Calu3 (cell line): ENCODE measurements at regions not wholly inside any gene's neighbourhood (a gene's known extent, or its start where the extent isn't known, plus 50 kb on each side); places are given as distances from the start of the nearest gene placed in this dataset.

Experiments
- BruUV-seq: library from RNA; stranded (reverse); fragments of 400-500 nt; replicated peaks from 2 replicates; lab custom pipeline; 2021; lab: Mats Ljungman, UMichigan
- CTCF ChIA-PET: fragments of 300-600 bp; sonication (Branson Sonifier 250); formaldehyde crosslinking; loops from one replicate; lab custom pipeline; 2022; ENCODE audit warnings: antibody characterized with exemption; lab: Charles Lee
- DNase-seq: peaks from one replicate; pipeline ENCODE4 v3.0.0; 2022
- H3K27ac Mint-ChIP-seq: one replicate; pipeline ENCODE4 v1.8.0; 2022; ENCODE audit warnings: mixed read lengths; ENCODE audit not compliant: unreplicated experiment
- H3K27me3 Mint-ChIP-seq: one replicate; pipeline ENCODE4 v1.8.0; 2022; ENCODE audit warnings: mixed read lengths; ENCODE audit not compliant: unreplicated experiment
- H3K36me3 Mint-ChIP-seq: one replicate; pipeline ENCODE4 v1.8.0; 2022; ENCODE audit warnings: mild to moderate bottlenecking, moderate library complexity, mixed read lengths; ENCODE audit not compliant: insufficient read depth, unreplicated experiment
- H3K4me1 Mint-ChIP-seq: one replicate; pipeline ENCODE4 v1.8.0; 2022; ENCODE audit warnings: mild to moderate bottlenecking, low read depth, mixed read lengths; ENCODE audit not compliant: unreplicated experiment
- H3K4me3 Mint-ChIP-seq: one replicate; pipeline ENCODE4 v1.8.0; 2022; ENCODE audit warnings: mild to moderate bottlenecking, low read depth, moderate library complexity, mixed read lengths; ENCODE audit not compliant: unreplicated experiment
- H3K9me3 Mint-ChIP-seq: one replicate; pipeline ENCODE4 v1.8.0; 2022; ENCODE audit warnings: low read depth, mixed read lengths; ENCODE audit not compliant: unreplicated experiment
- intact Hi-C: fragments of 100-400 bp; cut with micrococcal nuclease; formaldehyde crosslinking; loops from one replicate; pipeline ENCODE4 v1.10.0; 2022; ENCODE audit not compliant: unreplicated experiment
- TF ChIP-seq, protein P1 (sequence below): fragments of 200-600 bp; IDR thresholded peaks from one replicate; pipeline ENCODE4 v1.8.0; 2022; ENCODE audit warnings: antibody characterized with exemption; ENCODE audit not compliant: unreplicated experiment

DNA sequence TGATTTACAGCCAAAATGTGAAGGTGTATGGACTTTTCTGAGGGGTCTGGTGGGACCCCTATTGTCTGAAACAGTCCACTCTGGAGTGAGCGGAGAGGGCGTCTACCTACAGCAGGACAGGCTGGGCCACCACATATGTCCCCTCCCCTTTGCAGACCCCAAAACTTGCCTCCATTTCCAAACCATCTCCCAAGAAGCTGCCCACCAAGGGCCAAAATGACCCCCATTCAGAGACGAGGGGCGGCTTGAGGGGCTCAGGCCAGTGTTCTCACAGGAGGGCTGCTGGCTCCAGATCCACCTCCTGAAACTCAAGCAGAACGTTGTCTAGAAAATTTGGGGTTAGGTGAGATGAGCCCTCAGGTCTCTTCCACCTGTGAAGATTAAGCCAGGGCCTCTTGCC, 161.1 kb upstream of the SALL3 start:
- Mint-ChIP-seq H3K4me1 (no peaks in the 10 kb centered on the region), H3K4me3 (no peak overlapping the region), H3K27me3 (no peaks in the 10 kb centered on the region), H3K27ac (no peak overlapping the region), H3K9me3 (peaks cover 2% of the 10 kb centered on the region), H3K36me3 (peaks cover 5% of the 10 kb centered on the region)
- DNase-seq = no peak
- TF ChIP-seq, protein P1, sequence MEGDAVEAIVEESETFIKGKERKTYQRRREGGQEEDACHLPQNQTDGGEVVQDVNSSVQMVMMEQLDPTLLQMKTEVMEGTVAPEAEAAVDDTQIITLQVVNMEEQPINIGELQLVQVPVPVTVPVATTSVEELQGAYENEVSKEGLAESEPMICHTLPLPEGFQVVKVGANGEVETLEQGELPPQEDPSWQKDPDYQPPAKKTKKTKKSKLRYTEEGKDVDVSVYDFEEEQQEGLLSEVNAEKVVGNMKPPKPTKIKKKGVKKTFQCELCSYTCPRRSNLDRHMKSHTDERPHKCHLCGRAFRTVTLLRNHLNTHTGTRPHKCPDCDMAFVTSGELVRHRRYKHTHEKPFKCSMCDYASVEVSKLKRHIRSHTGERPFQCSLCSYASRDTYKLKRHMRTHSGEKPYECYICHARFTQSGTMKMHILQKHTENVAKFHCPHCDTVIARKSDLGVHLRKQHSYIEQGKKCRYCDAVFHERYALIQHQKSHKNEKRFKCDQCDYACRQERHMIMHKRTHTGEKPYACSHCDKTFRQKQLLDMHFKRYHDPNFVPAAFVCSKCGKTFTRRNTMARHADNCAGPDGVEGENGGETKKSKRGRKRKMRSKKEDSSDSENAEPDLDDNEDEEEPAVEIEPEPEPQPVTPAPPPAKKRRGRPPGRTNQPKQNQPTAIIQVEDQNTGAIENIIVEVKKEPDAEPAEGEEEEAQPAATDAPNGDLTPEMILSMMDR = no peak
- no TSS peak for BruUV-seq
- CTCF ChIA-PET = no interaction called here
- intact Hi-C loops = no loop called here

DNA sequence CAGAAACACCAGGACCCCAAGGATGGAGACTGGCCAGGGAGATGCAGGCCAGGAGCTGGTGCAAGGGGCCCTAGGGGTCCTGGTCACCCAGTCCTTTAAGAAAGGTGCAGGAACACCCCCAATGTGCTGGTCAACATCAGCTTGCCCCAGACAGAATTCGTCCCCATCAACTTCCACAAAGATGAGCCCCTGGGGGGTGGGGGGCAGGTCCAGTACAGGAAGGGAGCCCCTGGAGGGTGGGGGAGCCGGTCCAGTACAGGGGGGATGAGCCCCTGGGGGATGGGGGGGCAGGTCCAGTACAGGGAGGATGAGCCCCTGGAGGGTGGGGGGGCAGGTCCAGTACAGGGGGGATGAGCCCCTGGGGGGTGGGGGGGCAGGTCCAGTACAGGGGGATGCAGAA, 160.7 kb upstream of the SALL3 start:
- Mint-ChIP-seq H3K27ac (no peak overlapping the region), H3K4me1 (no peaks in the 10 kb centered on the region), H3K4me3 (no peak overlapping the region), H3K27me3 (no peaks in the 10 kb centered on the region), H3K9me3 (peaks cover 2% of the 10 kb centered on the region), H3K36me3 (peaks cover 5% of the 10 kb centered on the region)
- DNase-seq = no peak
- intact Hi-C loops = no loop called here
- CTCF ChIA-PET = no interaction called here
- BruUV-seq = no TSS peak
- TF ChIP-seq, protein P1 = no peak

DNA sequence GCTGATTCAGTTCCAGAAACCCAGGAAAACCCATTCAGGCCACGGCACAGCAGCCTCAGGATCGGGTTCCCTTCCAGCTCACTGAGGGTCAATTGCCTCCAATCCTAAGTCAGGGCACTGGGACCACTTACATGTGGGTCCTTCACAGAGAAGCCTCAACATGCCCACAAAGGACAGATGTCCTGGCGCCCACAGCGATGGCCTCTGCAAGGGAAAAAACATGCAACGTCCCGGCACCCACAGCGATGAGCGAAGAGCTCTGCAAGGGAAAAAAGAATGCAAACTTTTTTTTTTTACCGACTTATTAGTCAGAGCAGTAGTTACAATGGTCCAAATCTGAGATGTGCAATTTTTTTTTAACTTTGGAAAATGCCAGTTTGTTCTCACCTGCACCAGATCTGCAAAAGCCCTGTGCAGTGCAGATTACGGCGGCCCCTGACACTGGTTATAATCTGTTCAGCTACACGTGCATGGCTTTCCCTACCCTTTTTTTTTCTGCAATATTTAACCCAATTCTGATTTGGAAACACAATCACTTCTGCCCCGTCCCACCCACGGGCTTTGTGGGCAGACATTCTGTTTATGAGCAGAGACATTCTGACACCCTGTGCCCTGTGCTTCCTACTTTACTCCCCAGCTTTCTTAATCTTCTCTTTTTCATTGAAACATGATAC, 159.3 kb upstream of the SALL3 start:
- intact Hi-C loops = no loop called here
- Mint-ChIP-seq H3K27ac (no peak overlapping the region), H3K9me3 (peaks cover 2% of the 10 kb centered on the region), H3K4me1 (no peaks in the 10 kb centered on the region), H3K4me3 (no peak overlapping the region), H3K36me3 (peaks cover 5% of the 10 kb centered on the region), H3K27me3 (no peaks in the 10 kb centered on the region)
- TF ChIP-seq, protein P1 = no peak
- CTCF ChIA-PET = no interaction called here
- no peak for DNase-seq
- BruUV-seq = no TSS peak

- H3K36me3 Mint-ChIP-seq = peaks cover 5% of the 10 kb centered on the region
- TF ChIP-seq, protein P1 = no peak
- no peaks in the 10 kb centered on the region for H3K27me3 Mint-ChIP-seq
- H3K27ac Mint-ChIP-seq = no peak overlapping the region
- no TSS peak for BruUV-seq
- intact Hi-C loops = no loop called here
- no peak overlapping the region for H3K4me3 Mint-ChIP-seq
- H3K9me3 Mint-ChIP-seq = no peaks in the 10 kb centered on the region
- DNase-seq = no peak
- no peaks in the 10 kb centered on the region for H3K4me1 Mint-ChIP-seq
- CTCF ChIA-PET = no interaction called here
Measured at GRCh38 chr18:78821396-78821795, 158.2 kb upstream of the SALL3 start.
